ENCODE measurements at regions not wholly inside any gene's neighbourhood (a gene's known extent, or its start where the extent isn't known, plus 50 kb on each side); places are given as distances from the start of the nearest gene placed in this dataset.

DNA sequence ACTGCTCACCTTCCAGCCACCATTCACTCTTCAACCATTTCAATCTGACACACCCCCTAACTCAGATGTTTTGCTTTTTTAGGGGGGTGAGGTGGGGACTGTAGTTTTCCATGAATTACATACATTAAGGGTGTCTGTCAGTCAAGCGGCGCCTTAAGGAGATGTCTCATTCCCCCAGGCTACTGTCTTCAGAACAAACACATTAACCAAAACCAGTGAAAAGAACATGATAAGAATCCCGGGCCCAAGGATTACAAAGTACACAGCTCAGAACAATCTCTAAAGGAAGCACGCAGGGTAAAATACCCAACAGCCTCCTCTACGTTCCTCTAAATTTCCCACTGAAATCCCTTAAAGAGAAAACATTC, 62.5 kb upstream of the IRF2 start:
- no peaks in the 10 kb centered on the region for H3K27me3 Mint-ChIP-seq (ENCODE audit: unreplicated experiment)
- H3K4me3 Mint-ChIP-seq (ENCODE audit: unreplicated experiment), result peak overlapping the region; percentile 90
- peak overlapping the region; percentile 97 for H3K27ac Mint-ChIP-seq (ENCODE audit: unreplicated experiment)
- TF ChIP-seq, protein P1, sequence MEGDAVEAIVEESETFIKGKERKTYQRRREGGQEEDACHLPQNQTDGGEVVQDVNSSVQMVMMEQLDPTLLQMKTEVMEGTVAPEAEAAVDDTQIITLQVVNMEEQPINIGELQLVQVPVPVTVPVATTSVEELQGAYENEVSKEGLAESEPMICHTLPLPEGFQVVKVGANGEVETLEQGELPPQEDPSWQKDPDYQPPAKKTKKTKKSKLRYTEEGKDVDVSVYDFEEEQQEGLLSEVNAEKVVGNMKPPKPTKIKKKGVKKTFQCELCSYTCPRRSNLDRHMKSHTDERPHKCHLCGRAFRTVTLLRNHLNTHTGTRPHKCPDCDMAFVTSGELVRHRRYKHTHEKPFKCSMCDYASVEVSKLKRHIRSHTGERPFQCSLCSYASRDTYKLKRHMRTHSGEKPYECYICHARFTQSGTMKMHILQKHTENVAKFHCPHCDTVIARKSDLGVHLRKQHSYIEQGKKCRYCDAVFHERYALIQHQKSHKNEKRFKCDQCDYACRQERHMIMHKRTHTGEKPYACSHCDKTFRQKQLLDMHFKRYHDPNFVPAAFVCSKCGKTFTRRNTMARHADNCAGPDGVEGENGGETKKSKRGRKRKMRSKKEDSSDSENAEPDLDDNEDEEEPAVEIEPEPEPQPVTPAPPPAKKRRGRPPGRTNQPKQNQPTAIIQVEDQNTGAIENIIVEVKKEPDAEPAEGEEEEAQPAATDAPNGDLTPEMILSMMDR (IDR thresholded peaks at IDR 0.05), result no peak
- no peaks in the 10 kb centered on the region for H3K9me3 Mint-ChIP-seq (ENCODE audit: unreplicated experiment)
- no peak for DNase-seq (ENCODE audit: extremely low spot score, unreplicated experiment)
- no peaks in the 10 kb centered on the region for H3K36me3 Mint-ChIP-seq (ENCODE audit: unreplicated experiment)
- H3K4me1 Mint-ChIP-seq (ENCODE audit: unreplicated experiment), result peaks cover 33% of the 10 kb centered on the region

DNA sequence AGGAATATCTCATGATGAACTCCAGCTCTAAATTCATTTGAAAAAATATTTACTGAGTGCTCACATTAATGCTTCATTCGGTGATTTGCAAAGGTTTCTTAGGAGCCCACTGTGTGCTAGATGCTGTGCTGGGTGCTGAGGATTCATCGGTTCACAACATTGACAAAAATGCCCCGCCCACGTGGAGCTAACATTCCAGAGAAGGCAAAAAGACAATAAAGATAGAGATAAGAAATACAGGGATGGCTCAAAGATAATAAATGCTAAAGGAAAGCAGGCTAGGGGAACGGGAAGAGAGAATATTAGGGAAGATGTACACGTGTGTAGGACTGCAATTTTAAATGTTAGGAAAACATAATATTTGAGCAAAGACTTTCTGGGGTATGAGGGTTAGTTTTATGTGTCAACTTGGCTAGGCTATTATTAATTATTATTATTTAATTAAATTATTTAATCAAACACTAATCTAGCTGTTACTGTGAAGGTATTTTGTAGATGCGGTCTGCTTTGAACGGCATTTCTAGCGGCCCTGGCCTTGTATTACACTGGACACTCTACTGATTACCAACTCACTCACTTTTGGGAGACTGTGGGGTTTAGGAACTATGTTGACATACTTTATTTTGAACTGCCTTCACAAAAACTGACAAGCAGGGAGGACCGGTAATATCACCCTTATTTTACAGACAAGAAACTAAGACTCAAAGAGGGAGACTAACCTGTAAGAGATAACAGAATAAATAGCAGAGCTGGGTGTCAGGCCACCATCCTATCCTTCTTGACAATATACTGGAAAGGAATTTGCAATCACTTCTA, 61.9 kb upstream of the IRF2 start:
- TF ChIP-seq, protein P1 (IDR thresholded peaks at IDR 0.05), result no peak
- no peaks in the 10 kb centered on the region for H3K9me3 Mint-ChIP-seq (ENCODE audit: unreplicated experiment)
- peaks cover 33% of the 10 kb centered on the region for H3K4me1 Mint-ChIP-seq (ENCODE audit: unreplicated experiment)
- DNase-seq (ENCODE audit: extremely low spot score, unreplicated experiment), result no peak
- H3K27ac Mint-ChIP-seq (ENCODE audit: unreplicated experiment), result peak overlapping the region; percentile 97
- peak overlapping the region; percentile 90 for H3K4me3 Mint-ChIP-seq (ENCODE audit: unreplicated experiment)
- no peaks in the 10 kb centered on the region for H3K27me3 Mint-ChIP-seq (ENCODE audit: unreplicated experiment)
- H3K36me3 Mint-ChIP-seq (ENCODE audit: unreplicated experiment), result no peaks in the 10 kb centered on the region

GRCh38 chr4:184534511-184535391, 60.4 kb upstream of the IRF2 start:
- Mint-ChIP-seq H3K4me3 (ENCODE audit: unreplicated experiment) (peak overlapping the region; percentile 6), H3K27ac (ENCODE audit: unreplicated experiment) (peak overlapping the region; percentile 95), H3K9me3 (ENCODE audit: unreplicated experiment) (no peaks in the 10 kb centered on the region), H3K36me3 (ENCODE audit: unreplicated experiment) (no peaks in the 10 kb centered on the region), H3K27me3 (ENCODE audit: unreplicated experiment) (no peaks in the 10 kb centered on the region), H3K4me1 (ENCODE audit: unreplicated experiment) (peaks cover 33% of the 10 kb centered on the region)
- no peak for DNase-seq (ENCODE audit: extremely low spot score, unreplicated experiment)
- TF ChIP-seq, protein P1 (IDR thresholded peaks at IDR 0.05), result no peak

DNA sequence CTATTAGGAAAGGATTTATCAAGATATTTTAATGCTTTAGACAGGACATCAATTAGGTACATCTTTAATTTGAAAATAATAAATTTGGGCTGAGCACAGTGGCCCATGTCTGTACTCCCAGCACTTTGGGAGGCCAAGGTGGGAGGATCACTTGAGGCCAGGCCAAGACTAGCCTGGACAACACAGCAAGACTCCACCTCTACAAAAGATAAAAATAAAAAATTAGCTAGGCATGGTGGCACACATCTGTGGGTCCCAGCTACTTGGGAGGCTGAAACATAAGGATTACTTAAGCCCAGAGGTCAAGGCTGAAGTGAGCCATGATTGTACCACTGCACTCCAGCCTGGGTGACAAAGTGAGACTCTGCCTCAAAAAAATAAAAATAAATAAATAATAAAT, 59.6 kb upstream of the IRF2 start:
- H3K36me3 Mint-ChIP-seq (ENCODE audit: unreplicated experiment), result no peaks in the 10 kb centered on the region
- H3K4me1 Mint-ChIP-seq (ENCODE audit: unreplicated experiment), result peaks cover 39% of the 10 kb centered on the region
- TF ChIP-seq, protein P1 (IDR thresholded peaks at IDR 0.05), result no peak
- no peaks in the 10 kb centered on the region for H3K9me3 Mint-ChIP-seq (ENCODE audit: unreplicated experiment)
- H3K27ac Mint-ChIP-seq (ENCODE audit: unreplicated experiment), result peak overlapping the region; percentile 72
- no peaks in the 10 kb centered on the region for H3K27me3 Mint-ChIP-seq (ENCODE audit: unreplicated experiment)
- no peak overlapping the region for H3K4me3 Mint-ChIP-seq (ENCODE audit: unreplicated experiment)
- DNase-seq (ENCODE audit: extremely low spot score, unreplicated experiment), result no peak

DNA sequence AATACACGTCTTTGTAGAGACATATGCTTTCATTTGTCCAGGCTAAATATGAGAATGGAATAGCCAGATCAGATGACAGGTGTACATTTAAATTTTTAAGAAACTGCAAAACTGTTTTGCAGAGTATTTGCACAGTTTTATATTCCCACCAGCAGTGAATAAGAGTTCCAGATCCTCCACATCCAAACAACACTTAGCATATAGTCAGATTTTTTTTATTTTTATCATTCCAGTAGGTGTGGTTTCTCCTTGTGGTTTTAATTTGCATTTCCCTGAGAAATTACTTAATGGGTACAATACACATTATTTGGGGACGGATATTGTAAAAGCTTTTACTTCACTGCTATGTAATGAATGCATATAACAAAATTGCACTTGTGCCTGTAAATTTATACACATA, 56.7 kb upstream of the IRF2 start:
- no peak overlapping the region for H3K27ac Mint-ChIP-seq (ENCODE audit: unreplicated experiment)

More for the DNA sequence above, 56.7 kb upstream of the IRF2 start:
- TF ChIP-seq, protein P1 (IDR thresholded peaks at IDR 0.05), result no peak
- Mint-ChIP-seq H3K9me3 (ENCODE audit: unreplicated experiment) (peaks cover 10% of the 10 kb centered on the region), H3K36me3 (ENCODE audit: unreplicated experiment) (peaks cover 3% of the 10 kb centered on the region), H3K4me1 (ENCODE audit: unreplicated experiment) (peaks cover 29% of the 10 kb centered on the region), H3K27me3 (ENCODE audit: unreplicated experiment) (no peaks in the 10 kb centered on the region), H3K4me3 (ENCODE audit: unreplicated experiment) (no peak overlapping the region)
- no peak for DNase-seq (ENCODE audit: extremely low spot score, unreplicated experiment)
